IMR-90 (cell line): ENCODE measurements at regions not wholly inside any gene's neighbourhood (a gene's known extent, or its start where the extent isn't known, plus 50 kb on each side); places are given as distances from the start of the nearest gene placed in this dataset.

Experiments used
- ATAC-seq: fragments of 200-7000 bp; cut with Tn5 transposase; 2 replicates; pipeline ENCODE4 v1.9.1; 2020; ENCODE audit warnings: low read depth, mild to moderate bottlenecking, moderate library complexity
- BruUV-seq: library from RNA; stranded (reverse); fragments of 400-500 nt; replicated peaks from 2 replicates; lab custom pipeline; 2021; lab: Mats Ljungman, UMichigan
- CTCF ChIA-PET: fragments of 300-600 bp; formaldehyde crosslinking; extraction: SDS; loops from one replicate; lab custom pipeline; 2021; ENCODE audit warnings: antibody characterized with exemption; lab: Yijun Ruan, JAX
- POLR2A ChIA-PET: fragments of 300-600 bp; sonication (Branson Sonifier 250); formaldehyde crosslinking; loops from one replicate; lab custom pipeline; 2022; ENCODE audit warnings: antibody characterized with exemption; ENCODE audit not compliant: unreplicated experiment; lab: Charles Lee
- DNase-seq: peaks from one replicate; pipeline ENCODE4 v3.0.0; 2013
- H2AFZ ChIP-seq: replicated peaks from 2 replicates; pipeline ENCODE3; 2013; ENCODE audit warnings: low read length, mild to moderate bottlenecking; ENCODE audit not compliant: poor library complexity
- H2AK5ac ChIP-seq: 2 replicates; pipeline ENCODE4 v1.6.1; 2013; ENCODE audit warnings: low read depth, low read length, inconsistent platforms
- H2AK9ac ChIP-seq: replicated peaks from 2 replicates; pipeline ENCODE3; 2013; ENCODE audit warnings: mild to moderate bottlenecking, low read depth, low read length, moderate library complexity; ENCODE audit not compliant: poor library complexity
- H2BK120ac ChIP-seq: 2 replicates; pipeline ENCODE4 v1.6.1; 2013; ENCODE audit warnings: low read depth, low read length, inconsistent platforms
- H2BK15ac ChIP-seq: 3 replicates; pipeline ENCODE4 v1.6.1; 2013; ENCODE audit warnings: low read depth, low read length, inconsistent platforms
- H2BK20ac ChIP-seq: 2 replicates; pipeline ENCODE4 v1.6.1; 2013; ENCODE audit warnings: low read depth, mild to moderate bottlenecking, inconsistent platforms, low read length, moderate library complexity
- H2BK5ac ChIP-seq: 2 replicates; pipeline ENCODE4 v1.6.1; 2013; ENCODE audit warnings: mild to moderate bottlenecking, low read depth, low read length, inconsistent platforms; ENCODE audit not compliant: poor library complexity, severe bottlenecking
- H3K14ac ChIP-seq: replicated peaks from 2 replicates; pipeline ENCODE4 v1.6.1; 2013; ENCODE audit warnings: low read depth, low read length, inconsistent platforms
- H3K18ac ChIP-seq: 2 replicates; pipeline ENCODE4 v1.6.1; 2013; ENCODE audit warnings: low read depth, low read length, control low read depth
- H3K23ac ChIP-seq: 2 replicates; pipeline ENCODE4 v1.6.1; 2013; ENCODE audit warnings: low read depth, low read length, inconsistent platforms
- H3K27ac ChIP-seq: 2 replicates; pipeline ENCODE4 v1.5.1; 2013; ENCODE audit warnings: mild to moderate bottlenecking, control low read depth, low read length; ENCODE audit not compliant: insufficient read depth
- H3K27me3 ChIP-seq: 2 replicates; pipeline ENCODE4 v1.6.1; 2013; ENCODE audit warnings: low read length; ENCODE audit not compliant: control insufficient read depth, insufficient read depth
- H3K36me3 ChIP-seq: 2 replicates; pipeline ENCODE4 v1.6.1; 2013; ENCODE audit warnings: low read length, mixed read lengths; ENCODE audit not compliant: control insufficient read depth, insufficient read depth
- H3K4ac ChIP-seq: 2 replicates; pipeline ENCODE4 v1.6.1; 2013; ENCODE audit warnings: low read depth, low read length, inconsistent platforms
- H3K4me1 ChIP-seq: 2 replicates; pipeline ENCODE4 v1.6.1; 2013; ENCODE audit warnings: low read length, mixed read lengths; ENCODE audit not compliant: control insufficient read depth, insufficient read depth
- H3K4me2 ChIP-seq: 2 replicates; pipeline ENCODE4 v1.6.1; 2013; ENCODE audit warnings: low read depth, mild to moderate bottlenecking, control low read depth, low read length, moderate library complexity
- H3K4me3 ChIP-seq: 2 replicates; pipeline ENCODE4 v1.5.1; 2013; ENCODE audit warnings: low read depth, mild to moderate bottlenecking, control low read depth, low read length, moderate library complexity; ENCODE audit not compliant: insufficient read depth
- H3K56ac ChIP-seq: 2 replicates; pipeline ENCODE4 v1.6.1; 2013; ENCODE audit warnings: low read length, inconsistent platforms; ENCODE audit not compliant: insufficient read depth; ENCODE audit errors: extremely low read depth
- H3K79me1 ChIP-seq, 2 experiments: 2 replicates each; pipeline ENCODE4 v1.6.1; 2013; ENCODE audit warnings: low read length in 2 of 2, inconsistent platforms in 1 of 2, low read depth in 1 of 2
- H3K9ac ChIP-seq: 2 replicates; pipeline ENCODE4 v1.6.1; 2013; ENCODE audit warnings: low read depth, low read length, control low read depth
- H3K9me1 ChIP-seq: 2 replicates; pipeline ENCODE4 v1.6.1; 2013; ENCODE audit warnings: low read length, inconsistent platforms; ENCODE audit not compliant: insufficient read depth
- H3K9me3 ChIP-seq: 2 replicates; pipeline ENCODE4 v1.6.1; 2013; ENCODE audit warnings: low read length; ENCODE audit not compliant: control insufficient read depth, insufficient read depth
- H4K20me1 ChIP-seq: 2 replicates; pipeline ENCODE4 v1.6.1; 2013; ENCODE audit warnings: low read length, inconsistent platforms; ENCODE audit not compliant: insufficient read depth
- H4K5ac ChIP-seq: 2 replicates; pipeline ENCODE4 v1.6.1; 2013; ENCODE audit warnings: mild to moderate bottlenecking, low read depth, low read length, control low read depth
- H4K8ac ChIP-seq, 2 experiments: 2 replicates each; pipeline ENCODE4 v1.6.1; 2013; ENCODE audit warnings: low read depth in 2 of 2, low read length in 2 of 2, control low read depth in 1 of 2, inconsistent platforms in 1 of 2
- H4K91ac ChIP-seq: 2 replicates; pipeline ENCODE4 v1.6.1; 2013; ENCODE audit warnings: low read depth, low read length, inconsistent platforms; ENCODE audit not compliant: insufficient read depth
- BHLHE40 ChIP-seq: fragments of 150-350 bp; IDR thresholded peaks from 2 replicates; pipeline ENCODE4 v1.6.1; 2016; ENCODE audit warnings: mild to moderate bottlenecking, low read depth, low read length
- CEBPB ChIP-seq: IDR thresholded peaks from 2 replicates; pipeline ENCODE4 v1.6.1; 2012; ENCODE audit warnings: low read depth, low read length, improper control_type of control experiment
- CHD1 ChIP-seq: IDR thresholded peaks from 2 replicates; pipeline ENCODE4 v1.6.1; 2012; ENCODE audit warnings: low read depth, low read length, improper control_type of control experiment
- FOS ChIP-seq: fragments of 150-350 bp; IDR thresholded peaks from 2 replicates; pipeline ENCODE4 v1.6.1; 2016; ENCODE audit warnings: low read depth, low read length
- MAFK ChIP-seq: IDR thresholded peaks from 2 replicates; pipeline ENCODE4 v1.6.1; 2012; ENCODE audit warnings: low read depth, low read length, improper control_type of control experiment
- MAZ ChIP-seq: IDR thresholded peaks from 2 replicates; pipeline ENCODE4 v1.6.1; 2012; ENCODE audit warnings: low read depth, mild to moderate bottlenecking, low read length, improper control_type of control experiment, moderate library complexity, borderline replicate concordance
- MXI1 ChIP-seq: IDR thresholded peaks from 2 replicates; pipeline ENCODE4 v1.6.1; 2012; ENCODE audit warnings: low read depth, mild to moderate bottlenecking, low read length, moderate library complexity, borderline replicate concordance
- NFE2L2 ChIP-seq: fragments of 150-350 bp; IDR thresholded peaks from 2 replicates; pipeline ENCODE4 v1.6.1; 2016; ENCODE audit warnings: low read depth, mild to moderate bottlenecking, low read length
- POLR2A ChIP-seq: IDR thresholded peaks from 2 replicates; pipeline ENCODE4 v1.6.1; 2012; ENCODE audit warnings: mild to moderate bottlenecking, low read depth, low read length
- RAD21 ChIP-seq: IDR thresholded peaks from 2 replicates; pipeline ENCODE4 v1.6.1; 2012; ENCODE audit warnings: low read length, improper control_type of control experiment
- RCOR1 ChIP-seq: IDR thresholded peaks from 2 replicates; pipeline ENCODE4 v1.6.1; 2012; ENCODE audit warnings: mild to moderate bottlenecking, low read length, improper control_type of control experiment; ENCODE audit not compliant: insufficient replicate concordance
- RFX5 ChIP-seq: IDR thresholded peaks from 2 replicates; pipeline ENCODE4 v1.8.0; 2012; ENCODE audit warnings: low read depth, mild to moderate bottlenecking, low read length, moderate library complexity
- SMC3 ChIP-seq: fragments of 150-350 bp; IDR thresholded peaks from 2 replicates; pipeline ENCODE4 v1.6.1; 2016; ENCODE audit warnings: low read depth, mild to moderate bottlenecking, antibody characterized with exemption, low read length, moderate library complexity
- WGBS, 2 experiments: methylation state at CpG; one replicate each; pipeline versions ENCODE4 v1.1.5 to v1.1.7; 2013; ENCODE audit warnings: missing lambda C conversion rate in 2 of 2; ENCODE audit not compliant: insufficient read length in 1 of 2; ENCODE audit errors: extremely low coverage in 2 of 2; 5-methylcytosine and 5-hydroxymethylcytosine counted together
- dilution Hi-C: fragments of 300-500 bp; cut with HindIII; formaldehyde crosslinking; loops from one replicate; pipeline ENCODE4 v1.14.3; 2018; ENCODE audit warnings: low sequenced_read_pairs; ENCODE audit not compliant: unreplicated experiment
- in situ Hi-C: fragments of 300-500 bp; cut with MboI; formaldehyde crosslinking; loops from 3 replicates; pipeline ENCODE4 v1.14.3; 2019; ENCODE audit warnings: low sequenced_read_pairs, inconsistent platforms, mixed read lengths
- intact Hi-C: fragments of 100-400 bp; cut with micrococcal nuclease; formaldehyde crosslinking; loops from 2 replicates; pipeline ENCODE4 v1.10.0; 2022
- TF ChIP-seq, protein P1 (sequence below): conservative IDR thresholded peaks from 2 replicates; pipeline ENCODE4 v1.5.1; 2012; ENCODE audit warnings: mild to moderate bottlenecking, low read depth, low read length, improper control_type of control experiment
- TF ChIP-seq, protein P2 (sequence below): fragments of 150-350 bp; IDR thresholded peaks from 2 replicates; pipeline ENCODE4 v1.6.1; 2017; ENCODE audit warnings: mild to moderate bottlenecking, antibody characterized with exemption, low read length, low read depth

DNA sequence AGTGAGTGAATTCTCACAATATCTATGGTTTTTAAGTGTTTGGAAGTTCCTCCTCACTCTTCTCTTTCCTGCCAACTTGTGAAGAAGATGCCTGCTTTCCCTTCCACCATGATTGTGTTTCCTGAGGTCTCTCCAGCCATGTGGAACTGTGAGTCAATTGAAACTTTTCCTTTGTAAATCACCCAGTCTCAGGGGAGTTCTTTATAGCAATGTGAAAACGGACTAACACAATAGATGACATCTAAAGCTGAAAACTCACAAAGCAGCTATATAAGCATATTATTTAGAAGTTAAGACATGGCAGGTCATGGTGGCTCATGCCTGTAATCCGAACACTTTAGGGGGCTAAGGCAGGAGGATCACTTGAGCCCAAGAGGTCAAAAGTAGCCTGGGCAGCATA lies 130.2 kb downstream of the ARRDC3 start:
- Histone ChIP-seq H2BK5ac (no peak overlapping the region), H3K14ac (no peak overlapping the region), H3K79me1 (no peaks in the 10 kb centered on the region), H3K4me1 (no peaks in the 10 kb centered on the region), H3K9me1 (no peaks in the 10 kb centered on the region), H3K9ac (no peak overlapping the region), H2BK120ac (no peak overlapping the region), H4K5ac (no peak overlapping the region), H3K4ac (no peak overlapping the region), H2BK15ac (no peak overlapping the region), H3K36me3 (no peaks in the 10 kb centered on the region), H3K9me3 (no peaks in the 10 kb centered on the region), H3K4me2 (no peak overlapping the region), H4K8ac (no peak overlapping the region), H3K23ac (no peak overlapping the region), H3K4me3 (no peak overlapping the region), H4K20me1 (no peaks in the 10 kb centered on the region), H3K56ac (no peak overlapping the region), H2BK20ac (no peak overlapping the region), H2AK5ac (no peak overlapping the region), H3K18ac (no peak overlapping the region), H4K91ac (no peak overlapping the region), H3K27ac (no peak overlapping the region), H3K27me3 (no peaks in the 10 kb centered on the region), H2AK9ac (no peak overlapping the region), H2AFZ (no peak overlapping the region)
- CTCF ChIA-PET, result interaction anchor here (0.7 to 0.8 kb wide), 2 partner anchors 9 to 25 kb away, joined by 3 read pairs; no protein-coding TSS in a partner anchor
- POLR2A ChIA-PET, result no interaction called here
- no peak for TF ChIP-seq CHD1
- TF ChIP-seq CEBPB, result no peak
- no peak for TF ChIP-seq RCOR1
- no peak for TF ChIP-seq MAFK
- TF ChIP-seq, protein P1, sequence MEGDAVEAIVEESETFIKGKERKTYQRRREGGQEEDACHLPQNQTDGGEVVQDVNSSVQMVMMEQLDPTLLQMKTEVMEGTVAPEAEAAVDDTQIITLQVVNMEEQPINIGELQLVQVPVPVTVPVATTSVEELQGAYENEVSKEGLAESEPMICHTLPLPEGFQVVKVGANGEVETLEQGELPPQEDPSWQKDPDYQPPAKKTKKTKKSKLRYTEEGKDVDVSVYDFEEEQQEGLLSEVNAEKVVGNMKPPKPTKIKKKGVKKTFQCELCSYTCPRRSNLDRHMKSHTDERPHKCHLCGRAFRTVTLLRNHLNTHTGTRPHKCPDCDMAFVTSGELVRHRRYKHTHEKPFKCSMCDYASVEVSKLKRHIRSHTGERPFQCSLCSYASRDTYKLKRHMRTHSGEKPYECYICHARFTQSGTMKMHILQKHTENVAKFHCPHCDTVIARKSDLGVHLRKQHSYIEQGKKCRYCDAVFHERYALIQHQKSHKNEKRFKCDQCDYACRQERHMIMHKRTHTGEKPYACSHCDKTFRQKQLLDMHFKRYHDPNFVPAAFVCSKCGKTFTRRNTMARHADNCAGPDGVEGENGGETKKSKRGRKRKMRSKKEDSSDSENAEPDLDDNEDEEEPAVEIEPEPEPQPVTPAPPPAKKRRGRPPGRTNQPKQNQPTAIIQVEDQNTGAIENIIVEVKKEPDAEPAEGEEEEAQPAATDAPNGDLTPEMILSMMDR, result no peak
- TF ChIP-seq, protein P2, sequence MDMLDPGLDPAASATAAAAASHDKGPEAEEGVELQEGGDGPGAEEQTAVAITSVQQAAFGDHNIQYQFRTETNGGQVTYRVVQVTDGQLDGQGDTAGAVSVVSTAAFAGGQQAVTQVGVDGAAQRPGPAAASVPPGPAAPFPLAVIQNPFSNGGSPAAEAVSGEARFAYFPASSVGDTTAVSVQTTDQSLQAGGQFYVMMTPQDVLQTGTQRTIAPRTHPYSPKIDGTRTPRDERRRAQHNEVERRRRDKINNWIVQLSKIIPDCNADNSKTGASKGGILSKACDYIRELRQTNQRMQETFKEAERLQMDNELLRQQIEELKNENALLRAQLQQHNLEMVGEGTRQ, result no peak
- TF ChIP-seq RFX5, result no peak
- no peak for TF ChIP-seq MAZ
- TF ChIP-seq BHLHE40, result no peak
- no peak for TF ChIP-seq RAD21
- TF ChIP-seq FOS, result no peak
- TF ChIP-seq MXI1, result no peak
- no peak for TF ChIP-seq POLR2A
- no peak for TF ChIP-seq NFE2L2
- no peak for TF ChIP-seq SMC3
- 80% methylated on average over 1 of the region's 2 CpGs; no CpG with 5 or more reads in 1 of the 2 experiments for WGBS, 2 experiments
- in situ Hi-C loops (no loop called here), dilution Hi-C loops (no loop called here), intact Hi-C loops (no loop called here)
- ATAC-seq (no peak), DNase-seq (no peak)
- BruUV-seq, result no TSS peak
